ENCODE measurements at regions not wholly inside any gene's neighbourhood (a gene's known extent, or its start where the extent isn't known, plus 50 kb on each side); places are given as distances from the start of the nearest gene placed in this dataset.

DNA sequence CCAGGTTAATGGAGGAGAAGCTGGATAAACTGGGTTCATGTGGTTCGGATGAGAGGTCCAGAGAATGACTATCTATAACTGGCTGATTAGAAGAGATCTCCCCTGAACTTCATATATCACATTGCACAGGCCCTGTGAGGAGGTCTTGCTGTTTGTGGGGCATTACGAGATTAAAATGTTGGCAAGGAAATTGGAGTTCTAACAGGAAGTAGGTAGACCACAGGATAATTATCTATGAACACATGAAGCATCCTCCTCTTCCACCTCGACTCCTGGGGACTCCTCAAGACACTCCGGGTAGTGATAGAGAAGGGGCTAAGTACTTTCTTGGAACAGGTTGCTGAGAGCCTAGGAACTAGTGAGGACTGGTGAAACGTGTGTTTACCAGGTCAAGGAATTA is 418.8 kb downstream of the KCNH5 start:
- POLR2A ChIA-PET: no interaction called here

DNA sequence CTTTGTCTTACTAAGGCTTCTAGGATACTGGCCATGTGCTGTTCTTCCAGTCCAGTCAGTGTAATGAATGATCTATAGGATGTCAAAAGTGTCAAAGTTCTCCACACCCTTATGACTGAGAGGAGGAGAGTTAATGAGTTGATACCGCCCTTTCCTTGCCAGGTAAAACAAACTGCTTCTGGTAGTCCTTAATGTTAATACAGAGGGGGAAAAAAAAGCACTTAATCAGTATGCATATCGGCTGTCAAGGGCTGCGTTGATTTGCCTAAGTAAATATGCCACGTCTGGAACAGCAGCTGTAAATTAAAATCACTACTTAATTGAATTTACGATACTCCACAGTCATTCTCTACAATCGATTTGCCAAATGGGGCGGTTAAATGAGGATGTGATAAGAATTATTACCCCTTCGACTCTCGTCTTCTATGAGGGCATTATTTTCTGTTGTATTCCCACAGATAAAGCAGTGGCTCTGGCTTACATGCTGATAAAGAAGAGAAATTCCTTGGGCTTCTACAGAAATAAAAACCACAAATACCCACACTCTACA is 416.0 kb downstream of the KCNH5 start:
- TF ChIP-seq, protein P1, sequence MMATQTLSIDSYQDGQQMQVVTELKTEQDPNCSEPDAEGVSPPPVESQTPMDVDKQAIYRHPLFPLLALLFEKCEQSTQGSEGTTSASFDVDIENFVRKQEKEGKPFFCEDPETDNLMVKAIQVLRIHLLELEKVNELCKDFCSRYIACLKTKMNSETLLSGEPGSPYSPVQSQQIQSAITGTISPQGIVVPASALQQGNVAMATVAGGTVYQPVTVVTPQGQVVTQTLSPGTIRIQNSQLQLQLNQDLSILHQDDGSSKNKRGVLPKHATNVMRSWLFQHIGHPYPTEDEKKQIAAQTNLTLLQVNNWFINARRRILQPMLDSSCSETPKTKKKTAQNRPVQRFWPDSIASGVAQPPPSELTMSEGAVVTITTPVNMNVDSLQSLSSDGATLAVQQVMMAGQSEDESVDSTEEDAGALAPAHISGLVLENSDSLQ (IDR thresholded peaks at IDR 0.05): no peak
- no peak for TF ChIP-seq SUZ12 (IDR thresholded peaks at IDR 0.05)
- no peak for TF ChIP-seq FOXM1 (IDR thresholded peaks at IDR 0.05; ENCODE audit: borderline replicate concordance)
- no peak for TF ChIP-seq HDGF (IDR thresholded peaks at IDR 0.05; ENCODE audit: borderline replicate concordance)
- CTCF ChIA-PET: no interaction called here
- no peak for DNase-seq (ENCODE audit: extremely low spot score)
- POLR2A ChIA-PET: no interaction called here

More for the DNA sequence above, 418.8 kb downstream of the KCNH5 start:
- TF ChIP-seq L3MBTL2 (conservative IDR thresholded peaks at IDR 0.05): no peak
- TF ChIP-seq ZNF384 (IDR thresholded peaks at IDR 0.05): no peak
- no peak for TF ChIP-seq ELF4 (IDR thresholded peaks at IDR 0.05)
- TF ChIP-seq ARNT (IDR thresholded peaks at IDR 0.05): no peak
- TF ChIP-seq HDGF (IDR thresholded peaks at IDR 0.05; ENCODE audit: borderline replicate concordance): no peak
- TF ChIP-seq CTBP1 (IDR thresholded peaks at IDR 0.05; ENCODE audit: borderline replicate concordance): no peak
- TF ChIP-seq FOXM1 (IDR thresholded peaks at IDR 0.05; ENCODE audit: borderline replicate concordance): no peak
- TF ChIP-seq, protein P1 (IDR thresholded peaks at IDR 0.05): no peak
- no peak for TF ChIP-seq FOXA1 (IDR thresholded peaks at IDR 0.05)
- TF ChIP-seq FOXK2 (IDR thresholded peaks at IDR 0.05): no peak
- TF ChIP-seq NFRKB (IDR thresholded peaks at IDR 0.05): no peak
- no peak for TF ChIP-seq BHLHE40 (IDR thresholded peaks at IDR 0.05; ENCODE audit: borderline replicate concordance)
- no peak for TF ChIP-seq SUZ12 (IDR thresholded peaks at IDR 0.05)
- no peak for TF ChIP-seq TARDBP (IDR thresholded peaks at IDR 0.05)
- no peak for TF ChIP-seq LEF1 (IDR thresholded peaks at IDR 0.05; ENCODE audit: borderline replicate concordance)
- no peak for TF ChIP-seq SP1 (IDR thresholded peaks at IDR 0.05)
- no peak for DNase-seq (ENCODE audit: extremely low spot score)
- CTCF ChIA-PET: no interaction called here

DNA sequence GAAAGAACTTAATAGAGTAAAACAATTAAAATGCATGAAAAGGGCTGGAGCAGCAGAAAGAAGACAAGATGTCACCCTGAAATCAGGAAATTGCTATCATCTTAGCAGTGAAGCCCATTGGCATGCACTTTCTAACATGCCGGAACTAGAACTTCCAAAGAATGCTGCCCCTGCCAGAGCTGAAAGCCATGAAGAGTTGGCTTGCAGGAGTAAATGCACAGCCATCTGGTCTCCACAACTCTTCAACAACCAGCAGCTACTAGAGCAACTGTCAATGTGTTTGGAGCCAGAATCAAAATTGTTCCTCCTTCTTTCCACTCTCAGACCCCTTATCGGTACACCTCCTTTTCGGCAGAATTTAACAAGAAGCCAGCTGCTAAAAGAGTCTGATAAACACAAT is 414.1 kb downstream of the KCNH5 start:
- POLR2A ChIA-PET: no interaction called here
- TF ChIP-seq FOXK2 (IDR thresholded peaks at IDR 0.05) (no peak), TARDBP (IDR thresholded peaks at IDR 0.05) (no peak), BHLHE40 (IDR thresholded peaks at IDR 0.05; ENCODE audit: borderline replicate concordance) (no peak), ELF4 (IDR thresholded peaks at IDR 0.05) (no peak), NFRKB (IDR thresholded peaks at IDR 0.05) (no peak)
- TF ChIP-seq, protein P1 (IDR thresholded peaks at IDR 0.05): no peak
- CTCF ChIA-PET: no interaction called here

DNA sequence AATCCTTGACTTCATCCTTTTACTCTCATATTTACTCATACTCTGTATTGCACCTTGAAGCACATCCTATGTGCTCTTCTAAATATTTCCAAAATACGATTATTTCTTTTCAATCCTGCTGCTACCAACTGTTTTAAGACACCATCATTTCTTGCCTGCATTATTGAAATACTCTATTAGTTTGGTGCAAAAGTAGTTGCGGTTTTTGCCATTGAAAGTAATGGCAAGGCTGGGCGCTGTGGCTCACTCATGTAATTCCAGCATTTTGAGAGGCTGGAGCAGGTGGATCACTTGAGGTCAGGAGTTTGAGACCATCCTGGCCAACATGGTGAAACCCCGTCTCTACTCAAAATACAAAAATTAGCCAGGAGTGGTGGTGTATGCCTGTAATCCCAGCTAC is 412.5 kb downstream of the KCNH5 start:
- peak; percentile 73; the same call in 1 of the 2 replicates for TF ChIP-seq ELF4 (IDR thresholded peaks at IDR 0.05)
- no peak for TF ChIP-seq FOXK2 (IDR thresholded peaks at IDR 0.05)
- POLR2A ChIA-PET: no interaction called here
- CTCF ChIA-PET: interaction anchor here (0.6 kb wide), 1 partner anchor 58 kb away, joined by 4 read pairs; no protein-coding TSS in a partner anchor
- no peak for DNase-seq (ENCODE audit: extremely low spot score)

More for the DNA sequence above, 414.1 kb downstream of the KCNH5 start:
- no peak for DNase-seq (ENCODE audit: extremely low spot score)

DNA sequence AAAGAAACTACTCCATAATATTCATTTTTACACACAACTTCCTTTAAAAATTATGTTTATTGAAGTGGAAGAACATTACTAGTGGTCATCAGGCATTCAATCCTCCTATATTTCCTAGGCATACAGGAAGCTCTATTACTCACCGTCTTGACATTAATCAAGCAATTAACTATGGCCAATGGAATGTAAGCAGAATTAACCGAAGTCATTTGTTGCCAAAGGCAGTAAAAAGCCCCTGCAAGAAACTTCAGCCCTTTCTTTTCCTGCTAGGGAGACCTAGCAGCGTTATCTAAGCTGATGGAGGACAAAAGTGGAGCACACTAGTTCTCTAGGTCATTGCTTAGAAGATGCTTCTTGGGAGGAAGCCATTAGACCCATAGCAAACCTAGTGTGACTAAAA is 399.6 kb downstream of the KCNH5 start:
- CTCF ChIA-PET: no interaction called here
- POLR2A ChIA-PET: no interaction called here
- TF ChIP-seq LEF1 (IDR thresholded peaks at IDR 0.05; ENCODE audit: borderline replicate concordance) (no peak), FOXA1 (IDR thresholded peaks at IDR 0.05) (no peak), ZNF384 (IDR thresholded peaks at IDR 0.05) (no peak), FOXK2 (IDR thresholded peaks at IDR 0.05) (no peak), L3MBTL2 (conservative IDR thresholded peaks at IDR 0.05) (no peak), ARNT (IDR thresholded peaks at IDR 0.05) (no peak), CTBP1 (IDR thresholded peaks at IDR 0.05; ENCODE audit: borderline replicate concordance) (no peak), BHLHE40 (IDR thresholded peaks at IDR 0.05; ENCODE audit: borderline replicate concordance) (no peak), HDGF (IDR thresholded peaks at IDR 0.05; ENCODE audit: borderline replicate concordance) (no peak), FOXM1 (IDR thresholded peaks at IDR 0.05; ENCODE audit: borderline replicate concordance) (no peak), NFRKB (IDR thresholded peaks at IDR 0.05) (no peak)
- TF ChIP-seq, protein P1 (IDR thresholded peaks at IDR 0.05): no peak
- DNase-seq (ENCODE audit: extremely low spot score): no peak

Data from HEK293T (cell line).